SU-DHL-6 (cell line): ENCODE measurements at regions not wholly inside any gene's neighbourhood (a gene's known extent, or its start where the extent isn't known, plus 50 kb on each side); places are given as distances from the start of the nearest gene placed in this dataset.
"Not testable (repeated sequence)": the region's sequence is repeated elsewhere in the genome, so short reads cannot be mapped to it uniquely, and the experiment has no call there.

Experiments used
- EZH2phosphoT487 ChIP-seq: fragments of 200-600 bp; sonication (generic), shearing (Covaris generic); conservative IDR thresholded peaks from 2 replicates; pipeline ENCODE4 v1.6.1; 2018; ENCODE audit warnings: mild to moderate bottlenecking, antibody characterized with exemption, low read length, moderate library complexity, mixed read lengths
- TF ChIP-seq, protein P1 (sequence below): fragments of 200-600 bp; sonication (generic); IDR thresholded peaks from one replicate; pipeline ENCODE4 v1.5.1; 2017; ENCODE audit warnings: antibody characterized with exemption, mild to moderate bottlenecking, low read length, moderate library complexity; ENCODE audit not compliant: insufficient read depth, poor library complexity, severe bottlenecking

DNA sequence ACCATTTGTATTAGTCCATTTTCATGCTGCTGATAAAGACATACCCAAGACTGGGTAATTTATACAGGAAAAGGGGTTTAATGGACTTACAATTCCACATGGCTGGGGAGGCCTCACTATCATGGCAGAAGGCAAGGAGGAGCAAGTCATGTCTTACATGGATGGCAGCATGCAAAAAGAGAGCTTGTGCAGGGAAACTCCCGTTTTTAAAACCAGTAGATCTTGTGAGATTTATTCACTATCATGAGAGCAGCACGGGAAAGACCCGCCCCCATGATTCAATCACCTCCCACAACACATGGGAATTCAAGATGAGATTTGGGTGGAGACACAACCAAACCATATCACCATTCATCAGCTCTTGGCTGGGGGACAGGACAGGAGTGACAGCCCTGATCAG lies 189.0 kb downstream of the UACA start:
- TF ChIP-seq, protein P1, sequence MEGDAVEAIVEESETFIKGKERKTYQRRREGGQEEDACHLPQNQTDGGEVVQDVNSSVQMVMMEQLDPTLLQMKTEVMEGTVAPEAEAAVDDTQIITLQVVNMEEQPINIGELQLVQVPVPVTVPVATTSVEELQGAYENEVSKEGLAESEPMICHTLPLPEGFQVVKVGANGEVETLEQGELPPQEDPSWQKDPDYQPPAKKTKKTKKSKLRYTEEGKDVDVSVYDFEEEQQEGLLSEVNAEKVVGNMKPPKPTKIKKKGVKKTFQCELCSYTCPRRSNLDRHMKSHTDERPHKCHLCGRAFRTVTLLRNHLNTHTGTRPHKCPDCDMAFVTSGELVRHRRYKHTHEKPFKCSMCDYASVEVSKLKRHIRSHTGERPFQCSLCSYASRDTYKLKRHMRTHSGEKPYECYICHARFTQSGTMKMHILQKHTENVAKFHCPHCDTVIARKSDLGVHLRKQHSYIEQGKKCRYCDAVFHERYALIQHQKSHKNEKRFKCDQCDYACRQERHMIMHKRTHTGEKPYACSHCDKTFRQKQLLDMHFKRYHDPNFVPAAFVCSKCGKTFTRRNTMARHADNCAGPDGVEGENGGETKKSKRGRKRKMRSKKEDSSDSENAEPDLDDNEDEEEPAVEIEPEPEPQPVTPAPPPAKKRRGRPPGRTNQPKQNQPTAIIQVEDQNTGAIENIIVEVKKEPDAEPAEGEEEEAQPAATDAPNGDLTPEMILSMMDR, result not testable (repeated sequence)
- TF ChIP-seq EZH2phosphoT487, result not testable (repeated sequence)
